ENCODE measurements at regions not wholly inside any gene's neighbourhood (a gene's known extent, or its start where the extent isn't known, plus 50 kb on each side); places are given as distances from the start of the nearest gene placed in this dataset.

DNA sequence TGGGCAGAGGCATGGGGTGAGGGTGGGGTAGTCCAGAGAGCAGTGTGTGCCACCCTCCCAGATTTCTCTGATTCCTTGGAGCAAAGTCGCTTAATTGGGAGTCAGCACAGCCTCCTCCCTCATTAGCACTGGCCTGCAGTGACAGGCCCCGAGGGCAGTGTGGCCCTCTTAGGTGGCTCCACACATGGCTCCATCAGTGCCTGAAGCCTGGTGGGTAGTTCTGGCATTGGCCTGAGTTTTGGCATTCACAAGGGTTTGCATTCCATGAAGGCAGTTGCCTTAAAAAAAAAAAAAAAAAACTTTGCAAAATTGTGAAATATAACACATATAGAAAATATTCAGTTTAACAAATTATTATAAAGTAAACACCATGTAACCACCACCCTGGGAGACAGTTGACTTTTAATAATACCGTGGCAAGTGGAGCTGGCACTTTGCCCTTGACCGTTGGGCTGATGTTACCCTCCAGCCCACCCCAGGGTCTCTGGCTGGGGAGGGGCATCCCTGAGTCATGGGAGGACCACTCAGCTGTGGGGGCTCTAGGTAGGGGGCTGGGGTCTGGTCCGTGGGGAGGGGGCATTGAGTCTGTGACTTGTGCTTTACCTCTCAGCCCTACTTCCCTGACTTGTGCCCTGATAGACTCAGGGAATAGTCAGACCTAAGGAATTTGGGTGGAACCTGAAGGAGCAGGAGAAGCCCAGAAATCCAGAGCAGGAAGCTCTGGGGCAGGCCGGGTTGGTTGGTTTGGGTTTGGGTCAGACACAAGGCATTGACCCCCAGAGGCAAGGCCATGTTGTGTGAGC lies 51.3 kb upstream of the PITX1 start:
- Histone ChIP-seq H3K4me1 (ENCODE audit: control insufficient read depth, insufficient read depth, low read length) (no peaks in the 10 kb centered on the region), H3K36me3 (ENCODE audit: control insufficient read depth in 2 of 2, insufficient read depth in 2 of 2, low read length in 2 of 2) (no peaks in the 10 kb centered on the region), H3K4me3 (ENCODE audit: low read length in 2 of 2) (no peak overlapping the region), H3K27ac (ENCODE audit: low read length) (no peak overlapping the region), H3K9ac (ENCODE audit: low read length in 2 of 2) (no peak overlapping the region), H3K9me3 (ENCODE audit: control insufficient read depth in 2 of 2, low read length in 2 of 2) (peaks cover 7 to 9% of the 10 kb centered on the region in 2 donors), H3K27me3 (ENCODE audit: control insufficient read depth in 1 of 2, insufficient read depth in 2 of 2, low read length in 2 of 2) (no peaks in the 10 kb centered on the region)
